HG03175 (cell line): ENCODE measurements at regions not wholly inside any gene's neighbourhood (a gene's known extent, or its start where the extent isn't known, plus 50 kb on each side); places are given as distances from the start of the nearest gene placed in this dataset.

Source experiments
- ATAC-seq: cut with Tn5 transposase; IDR thresholded peaks from one replicate; pipeline ENCODE4 v1.9.1; 2021; ENCODE audit warnings: mild to moderate bottlenecking, moderate library complexity; ENCODE audit not compliant: unreplicated experiment

GRCh38 chr15:52923626-52924025 is 133.5 kb upstream of the ONECUT1 start:
- no peak for ATAC-seq

- no peak for ATAC-seq
Measured at GRCh38 chr15:52922871-52923270, 132.7 kb upstream of the ONECUT1 start.

- no peak for ATAC-seq
Measured at GRCh38 chr15:52912172-52912571, 122.0 kb upstream of the ONECUT1 start.

- no peak for ATAC-seq
Measured at GRCh38 chr15:52893338-52893737, 103.2 kb upstream of the ONECUT1 start.

- no peak for ATAC-seq
Measured at GRCh38 chr15:52879904-52880303, 89.8 kb upstream of the ONECUT1 start.

GRCh38 chr15:52879145-52879544 is 89.0 kb upstream of the ONECUT1 start:
- ATAC-seq = no peak

GRCh38 chr15:52876991-52877663 is 87.0 kb upstream of the ONECUT1 start:
- ATAC-seq = no peak

- no peak for ATAC-seq
Measured at GRCh38 chr15:52872036-52872818, 82.1 kb upstream of the ONECUT1 start.

GRCh38 chr15:52870015-52870414 is 79.9 kb upstream of the ONECUT1 start:
- ATAC-seq = no peak

- no peak for ATAC-seq
Measured at GRCh38 chr15:52866698-52867097, 76.6 kb upstream of the ONECUT1 start.

GRCh38 chr15:52862677-52863076 is 72.5 kb upstream of the ONECUT1 start:
- no peak for ATAC-seq

GRCh38 chr15:52858782-52859176 is 68.6 kb upstream of the ONECUT1 start:
- no peak for ATAC-seq

- no peak for ATAC-seq
Measured at GRCh38 chr15:52857937-52858781, 68.0 kb upstream of the ONECUT1 start.

GRCh38 chr15:52857471-52857870 is 67.3 kb upstream of the ONECUT1 start:
- ATAC-seq = no peak

- no peak for ATAC-seq
Measured at GRCh38 chr15:52856286-52856685, 66.2 kb upstream of the ONECUT1 start.

- ATAC-seq = no peak
Measured at GRCh38 chr15:52855157-52855556, 65.0 kb upstream of the ONECUT1 start.

- no peak for ATAC-seq
Measured at GRCh38 chr15:52844823-52845222, 54.7 kb upstream of the ONECUT1 start.
